ENCODE measurements at regions not wholly inside any gene's neighbourhood (a gene's known extent, or its start where the extent isn't known, plus 50 kb on each side); places are given as distances from the start of the nearest gene placed in this dataset. TPM values are rescaled to one million over a fixed set of nuclear protein-coding genes. Genes with fewer than 3 reads are reported as not detected.

- ChIA-PET POLR2A (no interaction called here), CTCF (interaction anchor here (1.6 kb wide), 1 partner anchor 14 kb away, joined by 4 read pairs; no protein-coding TSS in a partner anchor)
- intact Hi-C loops (cut with micrococcal nuclease), result no loop called here
- FAIRE-seq, result no peak
- no peaks in the 10 kb centered on the region for H3K9me1 ChIP-seq (replicated peaks; ENCODE audit: control insufficient read depth, extremely low read depth, insufficient read depth, low read length)
- no peaks in the 10 kb centered on the region for H3K79me2 ChIP-seq (ENCODE audit: control insufficient read depth, insufficient read depth, low read length)
- BruUV-seq (replicated peaks), result no TSS peak
- no peaks in the 10 kb centered on the region for H3K9me3 ChIP-seq (replicated peaks; ENCODE audit: control insufficient read depth, insufficient read depth, low read length)
- no peak for DNase-seq (ENCODE audit: low read depth, low spot score)
- H3K27ac ChIP-seq (ENCODE audit: insufficient read depth, low read depth, low read length), result no peak overlapping the region
- H3K4me1 ChIP-seq (ENCODE audit: control insufficient read depth, extremely low read depth, insufficient read depth, low read length), result no peaks in the 10 kb centered on the region
- H4K20me1 ChIP-seq (replicated peaks; ENCODE audit: control insufficient read depth, extremely low read depth, insufficient read depth, low read length), result no peaks in the 10 kb centered on the region
- no peaks in the 10 kb centered on the region for H3K27me3 ChIP-seq (ENCODE audit: control insufficient read depth in 2 of 2, insufficient read depth in 2 of 2, low read length in 2 of 2)
- no peaks in the 10 kb centered on the region for H3K36me3 ChIP-seq (ENCODE audit: control insufficient read depth in 2 of 2, extremely low read depth in 1 of 2, insufficient read depth in 2 of 2, low read length in 2 of 2)
- TF ChIP-seq FOS (IDR thresholded peaks at IDR 0.05; ENCODE audit: borderline replicate concordance, insufficient read depth, low read length) (no peak), MYC (IDR thresholded peaks at IDR 0.05; ENCODE audit: low read depth, low read length) (no peak), CTCF (IDR thresholded peaks at IDR 0.05; ENCODE audit: extremely low read depth in 1 of 2, insufficient read depth in 1 of 2, low read depth in 1 of 2, low read length in 2 of 2) (no peak), POLR2A (IDR thresholded peaks at IDR 0.05; ENCODE audit: low read depth, low read length) (no peak), EZH2 (IDR thresholded peaks at IDR 0.05; ENCODE audit: borderline replicate concordance, low read depth, low read length, severe bottlenecking) (no peak), GATA2 (IDR thresholded peaks at IDR 0.05; ENCODE audit: insufficient read depth, insufficient read length, low read depth, low read length) (no peak), MAX (IDR thresholded peaks at IDR 0.05; ENCODE audit: insufficient read depth, insufficient read length) (no peak), POLR2AphosphoS5 (IDR thresholded peaks at IDR 0.05; ENCODE audit: insufficient read depth, low read depth, low read length) (no peak), JUN (IDR thresholded peaks at IDR 0.05; ENCODE audit: borderline replicate concordance, insufficient read depth, insufficient read length, low read depth) (no peak)
- no peak overlapping the region for H3K4me2 ChIP-seq (ENCODE audit: insufficient read depth, low read length)
- no peak overlapping the region for H3K4me3 ChIP-seq (replicated peaks in 1 of 3; ENCODE audit: insufficient read depth in 1 of 3, low read depth in 1 of 3, low read length in 3 of 3)
- no peak overlapping the region for H2AFZ ChIP-seq (ENCODE audit: low read depth, low read length)
- dilution Hi-C loops (cut with MboI; ENCODE audit: extremely low pct_ligation_motif_present, low sequenced_read_pairs), result no loop called here
- H3K9ac ChIP-seq (replicated peaks; ENCODE audit: extremely low read depth, insufficient read depth, low read length), result no peak overlapping the region
Observed at GRCh38 chr4:79466621-79467020, 58.6 kb upstream of the GK2 start.

Small RNA genes lying in the stretch of these regions (small RNA-seq; reads per million reads assigned to genes)
- not detected for gene RF00072 (ENCODE audit: insufficient read depth, insufficient read length, low read depth, low replicate concordance)
